WTC11 (cell line): ENCODE measurements at regions not wholly inside any gene's neighbourhood (a gene's known extent, or its start where the extent isn't known, plus 50 kb on each side); places are given as distances from the start of the nearest gene placed in this dataset.

ENCODE experiments used
- ATAC-seq: fragments of 200-7000 bp; cut with Tn5 transposase; 2 replicates; pipeline ENCODE4 v1.10.0; 2021; ENCODE audit warnings: mild to moderate bottlenecking, moderate library complexity
- CTCF ChIA-PET: fragments of 300-600 bp; sonication (Branson Sonifier 250); formaldehyde crosslinking; loops from one replicate; lab custom pipeline; 2021; ENCODE audit warnings: antibody characterized with exemption; lab: Charles Lee
- POLR2A ChIA-PET: fragments of 350-600 bp; sonication (Branson Sonifier 250); formaldehyde crosslinking; loops from one replicate; lab custom pipeline; 2021; ENCODE audit warnings: antibody characterized with exemption; lab: Charles Lee
- DNase-seq: peaks from one replicate; pipeline ENCODE4 v3.0.0; 2021; ENCODE audit warnings: low spot score
- H3K27ac Mint-ChIP-seq: 2 replicates; pipeline ENCODE4 v1.8.0; 2021; ENCODE audit warnings: mixed read lengths
- H3K27me3 Mint-ChIP-seq: 2 replicates; pipeline ENCODE4 v1.8.0; 2021; ENCODE audit warnings: low read depth, mild to moderate bottlenecking, moderate library complexity, mixed read lengths
- H3K36me3 Mint-ChIP-seq: 2 replicates; pipeline ENCODE4 v1.8.0; 2021; ENCODE audit warnings: mixed read lengths
- H3K4me1 Mint-ChIP-seq: 2 replicates; pipeline ENCODE4 v1.8.0; 2022; ENCODE audit warnings: mixed read lengths
- H3K4me3 Mint-ChIP-seq: 2 replicates; pipeline ENCODE4 v1.8.0; 2021; ENCODE audit warnings: mild to moderate bottlenecking, moderate library complexity, mixed read lengths
- H3K9me3 Mint-ChIP-seq: 2 replicates; pipeline ENCODE4 v1.8.0; 2021; ENCODE audit warnings: mixed read lengths
- ATF3 ChIP-seq: sonication (generic); formaldehyde crosslinking; conservative IDR thresholded peaks from 2 replicates; pipeline ENCODE4 v1.8.1; 2022; ENCODE audit warnings: mild to moderate bottlenecking, missing genetic modification reagents
- CBFB ChIP-seq: sonication (generic); formaldehyde crosslinking; IDR thresholded peaks from 2 replicates; pipeline ENCODE4 v1.8.1; 2022; ENCODE audit warnings: mild to moderate bottlenecking, low read depth, missing genetic modification reagents
- CREB1 ChIP-seq: sonication (generic); formaldehyde crosslinking; IDR thresholded peaks from 2 replicates; pipeline ENCODE4 v1.8.0; 2023; ENCODE audit warnings: mild to moderate bottlenecking, missing genetic modification reagents
- ELF4 ChIP-seq: sonication (generic); formaldehyde crosslinking; IDR thresholded peaks from 2 replicates; pipeline ENCODE4 v1.8.1; 2022; ENCODE audit warnings: low read depth, mild to moderate bottlenecking, moderate library complexity, missing genetic modification reagents
- ESRRA ChIP-seq: sonication (generic); formaldehyde crosslinking; IDR thresholded peaks from 2 replicates; pipeline ENCODE4 v1.8.1; 2022; ENCODE audit warnings: mild to moderate bottlenecking, missing genetic modification reagents, borderline replicate concordance
- GABPB1 ChIP-seq: sonication (generic); formaldehyde crosslinking; IDR thresholded peaks from 2 replicates; pipeline ENCODE4 v1.8.1; 2023; ENCODE audit warnings: mild to moderate bottlenecking, missing genetic modification reagents
- GTF2I ChIP-seq: fragments of 250-450 bp; sonication (Bioruptor Pico); conservative IDR thresholded peaks from 2 replicates; pipeline ENCODE4 v1.4.0; 2021; ENCODE audit warnings: mild to moderate bottlenecking
- HMGA2 ChIP-seq: fragments of 250-450 bp; sonication (Bioruptor Pico); IDR thresholded peaks from 2 replicates; pipeline ENCODE4 v1.4.0; 2021; ENCODE audit warnings: mild to moderate bottlenecking, moderate library complexity
- IRF2 ChIP-seq: sonication (generic); formaldehyde crosslinking; IDR thresholded peaks from 2 replicates; pipeline ENCODE4 v1.8.0; 2022; ENCODE audit warnings: low read depth, missing genetic modification reagents, borderline replicate concordance
- JAZF1 ChIP-seq: fragments of 250-450 bp; sonication (Bioruptor Pico); IDR thresholded peaks from 2 replicates; pipeline ENCODE4 v1.9.0; 2021; ENCODE audit warnings: moderate library complexity, mild to moderate bottlenecking, inconsistent platforms
- MAX ChIP-seq: sonication (generic); formaldehyde crosslinking; IDR thresholded peaks from 2 replicates; pipeline ENCODE4 v1.8.0; 2022; ENCODE audit warnings: mild to moderate bottlenecking, missing genetic modification reagents
- PRDM15 ChIP-seq: sonication (generic); formaldehyde crosslinking; IDR thresholded peaks from 2 replicates; pipeline ENCODE4 v1.8.0; 2022; ENCODE audit warnings: missing genetic modification reagents
- TCF7 ChIP-seq: sonication (generic); formaldehyde crosslinking; IDR thresholded peaks from 2 replicates; pipeline ENCODE4 v1.8.0; 2022; ENCODE audit warnings: mild to moderate bottlenecking, low read depth, missing genetic modification reagents, moderate library complexity
- ZNF138 ChIP-seq: sonication (generic); formaldehyde crosslinking; conservative IDR thresholded peaks from 2 replicates; pipeline ENCODE4 v1.8.1; 2022; ENCODE audit warnings: mild to moderate bottlenecking, moderate library complexity, missing genetic modification reagents
- ZNF396 ChIP-seq: fragments of 250-450 bp; sonication (Bioruptor Pico); IDR thresholded peaks from 2 replicates; pipeline ENCODE4 v1.8.0; 2021; ENCODE audit warnings: mild to moderate bottlenecking, moderate library complexity, borderline replicate concordance
- ZNF423 ChIP-seq: fragments of 250-450 bp; sonication (Bioruptor Pico); IDR thresholded peaks from 2 replicates; pipeline ENCODE4 v2.1.2; 2022; ENCODE audit warnings: mild to moderate bottlenecking, moderate library complexity
- TF ChIP-seq, protein P1 (sequence below): sonication (generic); formaldehyde crosslinking; IDR thresholded peaks from 2 replicates; pipeline ENCODE4 v1.8.0; 2022; ENCODE audit warnings: mild to moderate bottlenecking, missing genetic modification reagents
- TF ChIP-seq, protein P2 (sequence below): sonication (generic); formaldehyde crosslinking; IDR thresholded peaks from 2 replicates; pipeline ENCODE4 v1.8.1; 2023; ENCODE audit warnings: mild to moderate bottlenecking, missing genetic modification reagents
- TF ChIP-seq, protein P3 (sequence below): sonication (generic); formaldehyde crosslinking; IDR thresholded peaks from 2 replicates; pipeline ENCODE4 v1.8.1; 2023; ENCODE audit warnings: mild to moderate bottlenecking, missing genetic modification reagents
- TF ChIP-seq, protein P4 (sequence below): sonication (generic); formaldehyde crosslinking; IDR thresholded peaks from 2 replicates; pipeline ENCODE4 v1.8.1; 2023; ENCODE audit warnings: mild to moderate bottlenecking, missing genetic modification reagents, moderate library complexity
- TF ChIP-seq, protein P5 (sequence below): sonication (generic); formaldehyde crosslinking; IDR thresholded peaks from 2 replicates; pipeline ENCODE4 v1.8.0; 2022; ENCODE audit warnings: mild to moderate bottlenecking, missing genetic modification reagents

DNA sequence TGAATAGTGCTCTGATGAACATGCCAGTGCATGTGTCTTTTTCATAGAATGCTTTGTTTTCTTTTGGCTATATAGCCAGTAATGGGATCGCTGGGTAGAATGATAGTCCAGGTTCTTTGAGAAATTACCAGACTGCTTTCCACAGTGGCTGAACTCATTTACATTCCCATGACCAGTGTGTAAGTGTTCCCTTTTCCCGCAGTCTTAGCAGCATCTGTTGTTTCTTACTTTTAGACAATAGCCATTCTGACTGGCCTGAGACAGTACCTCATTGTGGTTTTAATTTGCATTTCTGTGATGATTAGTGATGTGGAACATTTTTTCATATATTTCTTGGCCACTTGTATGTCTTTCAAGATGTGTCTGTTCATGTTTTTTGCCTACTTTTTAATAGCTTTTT, 784.5 kb downstream of the USP25 start:
- Mint-ChIP-seq H3K27me3 (no peaks in the 10 kb centered on the region), H3K36me3 (peaks cover 5% of the 10 kb centered on the region), H3K9me3 (peaks cover 30% of the 10 kb centered on the region), H3K27ac (no peak overlapping the region)
- ATAC-seq (no peak), DNase-seq (no peak)
- POLR2A ChIA-PET = no interaction called here
- CTCF ChIA-PET = no interaction called here
- TF ChIP-seq CREB1 (CRISPR knock-in tag) (no peak), MAX (no peak), HMGA2 (CRISPR knock-in tag) (no peak), ESRRA (no peak), ELF4 (CRISPR knock-in tag) (no peak), JAZF1 (CRISPR knock-in tag) (no peak), PRDM15 (no peak)
- TF ChIP-seq, protein P1, sequence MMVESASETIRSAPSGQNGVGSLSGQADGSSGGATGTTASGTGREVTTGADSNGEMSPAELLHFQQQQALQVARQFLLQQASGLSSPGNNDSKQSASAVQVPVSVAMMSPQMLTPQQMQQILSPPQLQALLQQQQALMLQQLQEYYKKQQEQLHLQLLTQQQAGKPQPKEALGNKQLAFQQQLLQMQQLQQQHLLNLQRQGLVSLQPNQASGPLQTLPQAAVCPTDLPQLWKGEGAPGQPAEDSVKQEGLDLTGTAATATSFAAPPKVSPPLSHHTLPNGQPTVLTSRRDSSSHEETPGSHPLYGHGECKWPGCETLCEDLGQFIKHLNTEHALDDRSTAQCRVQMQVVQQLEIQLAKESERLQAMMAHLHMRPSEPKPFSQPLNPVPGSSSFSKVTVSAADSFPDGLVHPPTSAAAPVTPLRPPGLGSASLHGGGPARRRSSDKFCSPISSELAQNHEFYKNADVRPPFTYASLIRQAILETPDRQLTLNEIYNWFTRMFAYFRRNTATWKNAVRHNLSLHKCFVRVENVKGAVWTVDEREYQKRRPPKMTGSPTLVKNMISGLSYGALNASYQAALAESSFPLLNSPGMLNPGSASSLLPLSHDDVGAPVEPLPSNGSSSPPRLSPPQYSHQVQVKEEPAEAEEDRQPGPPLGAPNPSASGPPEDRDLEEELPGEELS = no peak
- TF ChIP-seq, all 79 proteins: peak for 0
- H3K4me1 Mint-ChIP-seq = no peaks in the 10 kb centered on the region
- H3K4me3 Mint-ChIP-seq = no peak overlapping the region

DNA sequence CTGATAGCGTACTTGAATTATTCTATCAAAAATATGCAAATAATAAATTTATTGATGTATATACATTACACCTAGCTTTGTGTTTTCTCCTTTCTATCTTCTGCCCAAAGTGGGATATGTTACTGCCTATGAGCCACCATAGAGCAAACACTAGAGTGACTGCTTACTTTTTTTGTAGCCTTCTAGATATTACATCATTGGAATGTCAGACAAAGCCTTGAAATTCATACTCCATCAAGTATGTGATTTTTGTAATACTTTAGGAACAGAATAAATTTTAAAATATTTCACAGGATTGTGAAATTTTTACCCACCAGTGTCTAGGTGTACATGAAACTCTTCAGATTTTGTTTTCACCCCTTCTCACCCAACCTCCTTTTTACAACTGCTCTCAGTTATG, 787.6 kb downstream of the USP25 start:
- ChIA-PET POLR2A (no interaction called here), CTCF (no interaction called here)
- Mint-ChIP-seq H3K4me1 (no peaks in the 10 kb centered on the region), H3K27ac (no peak overlapping the region), H3K36me3 (peaks cover 5% of the 10 kb centered on the region; the same call in 1 of the 2 replicates), H3K27me3 (no peaks in the 10 kb centered on the region), H3K4me3 (no peak overlapping the region), H3K9me3 (peaks cover 22% of the 10 kb centered on the region)
- ATAC-seq (no peak), DNase-seq (no peak)
- TF ChIP-seq IRF2 (CRISPR knock-in tag) = no peak
- TF ChIP-seq ZNF396 (CRISPR knock-in tag) = no peak
- no peak for TF ChIP-seq GTF2I
- TF ChIP-seq, protein P2, sequence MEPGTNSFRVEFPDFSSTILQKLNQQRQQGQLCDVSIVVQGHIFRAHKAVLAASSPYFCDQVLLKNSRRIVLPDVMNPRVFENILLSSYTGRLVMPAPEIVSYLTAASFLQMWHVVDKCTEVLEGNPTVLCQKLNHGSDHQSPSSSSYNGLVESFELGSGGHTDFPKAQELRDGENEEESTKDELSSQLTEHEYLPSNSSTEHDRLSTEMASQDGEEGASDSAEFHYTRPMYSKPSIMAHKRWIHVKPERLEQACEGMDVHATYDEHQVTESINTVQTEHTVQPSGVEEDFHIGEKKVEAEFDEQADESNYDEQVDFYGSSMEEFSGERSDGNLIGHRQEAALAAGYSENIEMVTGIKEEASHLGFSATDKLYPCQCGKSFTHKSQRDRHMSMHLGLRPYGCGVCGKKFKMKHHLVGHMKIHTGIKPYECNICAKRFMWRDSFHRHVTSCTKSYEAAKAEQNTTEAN = no peak
- TF ChIP-seq JAZF1 (CRISPR knock-in tag) = no peak
- TF ChIP-seq ZNF423 (CRISPR knock-in tag) = no peak

DNA sequence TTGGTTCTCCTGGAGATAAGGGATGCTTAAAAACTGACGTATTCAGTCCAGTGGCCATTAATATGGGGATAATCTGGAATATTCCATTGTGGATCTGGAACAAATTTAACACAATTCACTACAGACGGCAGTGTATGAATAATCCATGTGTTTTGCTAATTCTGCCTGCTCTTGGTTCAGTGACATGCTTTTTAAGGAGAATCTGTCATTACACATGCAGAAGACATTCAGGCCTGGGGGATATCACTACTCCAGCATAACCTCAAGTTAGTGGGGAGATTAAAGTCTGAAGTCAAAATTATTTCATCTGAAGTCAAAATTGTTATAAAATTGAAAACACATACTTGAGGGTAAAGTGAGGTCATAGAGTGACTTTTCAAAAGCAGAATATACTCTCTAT, 789.3 kb downstream of the USP25 start:
- Mint-ChIP-seq H3K36me3 (peaks cover 5% of the 10 kb centered on the region; the same call in 1 of the 2 replicates), H3K4me3 (no peak overlapping the region), H3K27ac (no peak overlapping the region), H3K9me3 (peaks cover 20% of the 10 kb centered on the region)
- no peak for DNase-seq
- ChIA-PET POLR2A (no interaction called here), CTCF (no interaction called here)
- TF ChIP-seq, protein P3, sequence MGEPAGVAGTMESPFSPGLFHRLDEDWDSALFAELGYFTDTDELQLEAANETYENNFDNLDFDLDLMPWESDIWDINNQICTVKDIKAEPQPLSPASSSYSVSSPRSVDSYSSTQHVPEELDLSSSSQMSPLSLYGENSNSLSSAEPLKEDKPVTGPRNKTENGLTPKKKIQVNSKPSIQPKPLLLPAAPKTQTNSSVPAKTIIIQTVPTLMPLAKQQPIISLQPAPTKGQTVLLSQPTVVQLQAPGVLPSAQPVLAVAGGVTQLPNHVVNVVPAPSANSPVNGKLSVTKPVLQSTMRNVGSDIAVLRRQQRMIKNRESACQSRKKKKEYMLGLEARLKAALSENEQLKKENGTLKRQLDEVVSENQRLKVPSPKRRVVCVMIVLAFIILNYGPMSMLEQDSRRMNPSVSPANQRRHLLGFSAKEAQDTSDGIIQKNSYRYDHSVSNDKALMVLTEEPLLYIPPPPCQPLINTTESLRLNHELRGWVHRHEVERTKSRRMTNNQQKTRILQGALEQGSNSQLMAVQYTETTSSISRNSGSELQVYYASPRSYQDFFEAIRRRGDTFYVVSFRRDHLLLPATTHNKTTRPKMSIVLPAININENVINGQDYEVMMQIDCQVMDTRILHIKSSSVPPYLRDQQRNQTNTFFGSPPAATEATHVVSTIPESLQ (CRISPR knock-in tag) = no peak
- TF ChIP-seq GABPB1 (no peak), ZNF138 (CRISPR knock-in tag) (no peak), MAX (no peak), TCF7 (CRISPR knock-in tag) (no peak), CBFB (no peak), ATF3 (CRISPR knock-in tag) (no peak)
- TF ChIP-seq, protein P4, sequence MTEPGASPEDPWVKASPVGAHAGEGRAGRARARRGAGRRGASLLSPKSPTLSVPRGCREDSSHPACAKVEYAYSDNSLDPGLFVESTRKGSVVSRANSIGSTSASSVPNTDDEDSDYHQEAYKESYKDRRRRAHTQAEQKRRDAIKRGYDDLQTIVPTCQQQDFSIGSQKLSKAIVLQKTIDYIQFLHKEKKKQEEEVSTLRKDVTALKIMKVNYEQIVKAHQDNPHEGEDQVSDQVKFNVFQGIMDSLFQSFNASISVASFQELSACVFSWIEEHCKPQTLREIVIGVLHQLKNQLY (CRISPR knock-in tag) = no peak
- TF ChIP-seq, protein P5, sequence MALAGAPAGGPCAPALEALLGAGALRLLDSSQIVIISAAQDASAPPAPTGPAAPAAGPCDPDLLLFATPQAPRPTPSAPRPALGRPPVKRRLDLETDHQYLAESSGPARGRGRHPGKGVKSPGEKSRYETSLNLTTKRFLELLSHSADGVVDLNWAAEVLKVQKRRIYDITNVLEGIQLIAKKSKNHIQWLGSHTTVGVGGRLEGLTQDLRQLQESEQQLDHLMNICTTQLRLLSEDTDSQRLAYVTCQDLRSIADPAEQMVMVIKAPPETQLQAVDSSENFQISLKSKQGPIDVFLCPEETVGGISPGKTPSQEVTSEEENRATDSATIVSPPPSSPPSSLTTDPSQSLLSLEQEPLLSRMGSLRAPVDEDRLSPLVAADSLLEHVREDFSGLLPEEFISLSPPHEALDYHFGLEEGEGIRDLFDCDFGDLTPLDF (CRISPR knock-in tag) = no peak
- TF ChIP-seq, all 79 proteins: peak for 0
- H3K4me1 Mint-ChIP-seq = no peaks in the 10 kb centered on the region
- H3K27me3 Mint-ChIP-seq = no peaks in the 10 kb centered on the region
- ATAC-seq = no peak
